Pancreas (tissue), 10 donors: ENCODE measurements at regions not wholly inside any gene's neighbourhood (a gene's known extent, or its start where the extent isn't known, plus 50 kb on each side); places are given as distances from the start of the nearest gene placed in this dataset.

Source experiments
- ATAC-seq, 4 donors: fragments of 200-7000 bp; cut with Tn5 transposase; one replicate each; pipeline versions ENCODE4 v1.8.0 to v1.9.1; 2020; ENCODE audit warnings: mild to moderate bottlenecking in 4 of 4, moderate library complexity in 4 of 4
- DNase-seq, 6 donors: peaks; one replicate each; pipeline ENCODE4 v3.0.0-alpha.2; 2020
- FAIRE-seq: peaks from 2 replicates; lab custom pipeline; 2012; peaks lifted over from hg19 to GRCh38; lab: Jason Lieb, UNC
- H3K27ac ChIP-seq, 4 donors: fragments of 200-600 bp; sonication (generic); 1 replicate in 3 of 4; 2 replicates in 1 of 4; pipeline versions ENCODE4 v1.5.0 to v1.8.0; 2020
- H3K27me3 ChIP-seq, 4 donors: fragments of 200-600 bp; one replicate each; pipeline ENCODE4 v1.8.0; 2021
- H3K36me3 ChIP-seq, 3 donors: fragments of 200-600 bp; sonication (generic) in 1 of 3; one replicate each; pipeline versions ENCODE4 v1.5.0 to v1.8.0; 2020 to 2021
- H3K4me1 ChIP-seq, 3 donors: fragments of 200-600 bp; one replicate each; pipeline ENCODE4 v1.8.0; 2021
- H3K4me3 ChIP-seq, 4 donors: fragments of 200-600 bp; sonication (generic) in 2 of 4; one replicate each; pipeline versions ENCODE4 v1.5.0 to v1.8.0; 2020 to 2021
- H3K9me3 ChIP-seq, 4 donors: fragments of 200-600 bp; one replicate each; pipeline ENCODE4 v1.8.0; 2021
- WGBS, 2 donors: extraction: QIAGEN DNeasy Blood & Tissue Kit; methylation state at CpG; one replicate each; pipeline ENCODE4 v1.1.7; 2013; 5-methylcytosine and 5-hydroxymethylcytosine counted together
- intact Hi-C, 3 donors: fragments of 100-400 bp; cut with DNase I; formaldehyde crosslinking; loops; one replicate each; pipeline versions ENCODE4 v1.11.1 to v1.14.2; 2022
- TF ChIP-seq, protein P1 (sequence below), 4 donors: fragments of 200-600 bp; sonication (generic) in 3 of 4; IDR thresholded peaks; one replicate each; pipeline versions ENCODE4 v1.5.0 to v1.8.0; 2021; ENCODE audit warnings: antibody characterized with exemption in 4 of 4
- donor health status: healthy with polysubstance abuse.
- donor health status: DM: no; HTN: no; CAD: no; lungs with moderate emphysema.
- donor health status: DM: no; HTN: no; CAD: no.
- donor health status: control.
- donor health status: control.
- donor health status: Bipolar disorder and iron deficiency.
- donor health status: DM: yes; HTN: yes; CAD: no.
- donor health status: DM: no; HTN: no; CAD: no.
- donor health status: DM: no; HTN: no; CAD: no.
- donor health status: DM: yes; HTN: yes; CAD: no.

DNA sequence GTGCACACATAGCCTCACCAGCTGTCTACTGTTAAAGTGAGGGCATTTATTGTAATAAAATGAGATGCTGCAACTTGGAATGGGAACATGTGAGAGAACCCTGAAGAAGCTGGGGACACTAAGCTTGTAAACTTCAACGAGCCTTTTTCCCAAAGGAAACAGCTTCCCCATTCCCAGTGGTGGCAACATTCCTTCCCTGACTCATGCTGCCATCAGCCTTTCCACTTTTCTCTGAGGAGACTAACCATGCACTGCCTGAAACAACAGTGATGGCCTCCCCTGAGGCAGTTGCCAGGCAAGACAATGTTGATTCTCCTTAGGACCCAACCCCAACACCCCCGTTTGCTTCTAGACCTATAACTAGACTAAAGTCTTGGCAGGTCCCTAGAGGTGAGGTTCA, 928.3 kb downstream of the GLUD2 start:
- WGBS, 2 donors: 35 to 50% methylated on average over 2 of the region's 2 CpGs
- no peaks in the 10 kb centered on the region for H3K9me3 ChIP-seq
- H3K4me1 ChIP-seq: no peaks in the 10 kb centered on the region
- DNase-seq (no peak), FAIRE-seq (no peak), ATAC-seq (no peak)
- H3K27ac ChIP-seq: no peak overlapping the region
- H3K27me3 ChIP-seq: no peaks in the 10 kb centered on the region
- no peaks in the 10 kb centered on the region for H3K36me3 ChIP-seq
- TF ChIP-seq, protein P1, sequence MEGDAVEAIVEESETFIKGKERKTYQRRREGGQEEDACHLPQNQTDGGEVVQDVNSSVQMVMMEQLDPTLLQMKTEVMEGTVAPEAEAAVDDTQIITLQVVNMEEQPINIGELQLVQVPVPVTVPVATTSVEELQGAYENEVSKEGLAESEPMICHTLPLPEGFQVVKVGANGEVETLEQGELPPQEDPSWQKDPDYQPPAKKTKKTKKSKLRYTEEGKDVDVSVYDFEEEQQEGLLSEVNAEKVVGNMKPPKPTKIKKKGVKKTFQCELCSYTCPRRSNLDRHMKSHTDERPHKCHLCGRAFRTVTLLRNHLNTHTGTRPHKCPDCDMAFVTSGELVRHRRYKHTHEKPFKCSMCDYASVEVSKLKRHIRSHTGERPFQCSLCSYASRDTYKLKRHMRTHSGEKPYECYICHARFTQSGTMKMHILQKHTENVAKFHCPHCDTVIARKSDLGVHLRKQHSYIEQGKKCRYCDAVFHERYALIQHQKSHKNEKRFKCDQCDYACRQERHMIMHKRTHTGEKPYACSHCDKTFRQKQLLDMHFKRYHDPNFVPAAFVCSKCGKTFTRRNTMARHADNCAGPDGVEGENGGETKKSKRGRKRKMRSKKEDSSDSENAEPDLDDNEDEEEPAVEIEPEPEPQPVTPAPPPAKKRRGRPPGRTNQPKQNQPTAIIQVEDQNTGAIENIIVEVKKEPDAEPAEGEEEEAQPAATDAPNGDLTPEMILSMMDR (IDR thresholded peaks at IDR 0.05): no peak
- H3K4me3 ChIP-seq: no peak overlapping the region
- intact Hi-C loops: no loop called here

DNA sequence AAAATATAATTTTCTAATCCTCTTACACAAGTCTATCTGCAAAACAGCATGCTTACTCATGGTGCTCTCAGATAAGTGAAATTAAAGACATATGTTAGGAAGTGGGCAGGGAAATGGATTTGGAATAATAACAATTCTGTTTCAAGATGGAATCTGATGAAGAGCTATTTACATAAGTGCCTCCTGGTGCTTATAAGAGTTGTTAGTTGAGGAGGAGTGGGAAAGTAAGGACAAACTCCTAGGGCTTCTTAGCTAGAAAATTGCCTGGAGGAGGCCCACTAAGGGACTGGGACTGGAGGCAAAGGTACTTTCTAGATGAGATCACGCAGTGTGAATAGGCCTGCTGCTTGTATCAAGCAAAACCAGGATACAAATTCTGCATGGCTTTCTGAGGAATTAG, 939.8 kb downstream of the GLUD2 start:
- H3K4me3 ChIP-seq: no peak overlapping the region
- no peaks in the 10 kb centered on the region for H3K4me1 ChIP-seq
- DNase-seq: no peak
- 62 to 78% methylated on average over 1 of the region's 1 CpG for WGBS, 2 donors
- no peaks in the 10 kb centered on the region for H3K27me3 ChIP-seq
- TF ChIP-seq, protein P1 (IDR thresholded peaks at IDR 0.05): no peak
- intact Hi-C loops: no loop called here
- no peaks in the 10 kb centered on the region for H3K9me3 ChIP-seq
- H3K27ac ChIP-seq: no peak overlapping the region
- no peaks in the 10 kb centered on the region for H3K36me3 ChIP-seq
- ATAC-seq: no peak
- no peak for FAIRE-seq

DNA sequence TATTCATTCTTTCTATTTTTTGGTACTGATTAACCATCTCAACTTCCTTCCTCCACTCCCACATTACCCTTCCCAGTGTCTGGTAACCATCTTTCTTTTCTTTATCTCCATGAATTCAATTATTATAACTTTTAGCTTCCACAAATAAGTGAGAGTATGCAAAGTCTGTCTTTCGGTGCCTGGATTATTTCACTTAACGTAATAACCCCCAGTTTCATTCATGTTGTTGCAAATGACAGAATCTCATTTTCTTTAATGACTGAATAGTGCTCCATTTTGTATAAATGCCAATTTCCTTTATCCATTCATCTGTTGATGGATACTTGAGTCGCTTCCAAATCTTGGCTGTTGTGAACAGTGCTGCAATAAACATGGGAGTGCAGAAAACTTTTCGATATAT, 940.4 kb downstream of the GLUD2 start:
- no peaks in the 10 kb centered on the region for H3K27me3 ChIP-seq
- H3K36me3 ChIP-seq: no peaks in the 10 kb centered on the region
- ATAC-seq (no peak), FAIRE-seq (no peak), DNase-seq (no peak)
- TF ChIP-seq, protein P1 (IDR thresholded peaks at IDR 0.05): no peak
- H3K27ac ChIP-seq: no peak overlapping the region
- H3K9me3 ChIP-seq: no peaks in the 10 kb centered on the region
- intact Hi-C loops: no loop called here
- no peak overlapping the region for H3K4me3 ChIP-seq
- WGBS, 2 donors: 63 to 66% methylated on average over 4 of the region's 4 CpGs
- H3K4me1 ChIP-seq: no peaks in the 10 kb centered on the region

DNA sequence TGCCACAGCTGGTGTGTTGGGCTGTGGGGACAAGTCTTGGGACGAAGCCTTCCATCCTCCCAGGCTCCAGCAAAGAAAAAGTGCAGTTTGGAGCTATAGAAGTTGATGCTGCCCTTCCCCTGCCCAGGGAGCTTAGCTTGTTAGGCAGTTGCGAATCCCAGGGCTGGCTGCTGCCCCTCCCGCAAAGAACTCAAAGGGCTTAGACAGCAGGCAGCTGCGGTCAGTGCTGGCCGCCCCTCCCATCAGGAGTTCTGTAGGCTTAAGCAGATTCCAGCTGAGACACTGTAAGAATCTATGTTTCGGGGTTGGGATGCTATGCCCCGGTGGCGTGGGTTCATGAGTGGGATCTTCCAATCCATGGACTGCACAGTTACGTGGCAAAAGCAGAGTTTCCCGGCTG, 956.7 kb downstream of the GLUD2 start:
- whole genome bisulfite sequencing, 2 donors: 71 to 74% methylated on average over 10 of the region's 10 CpGs
- Histone ChIP-seq H3K27ac (no peak overlapping the region), H3K9me3 (no peaks in the 10 kb centered on the region), H3K4me1 (no peaks in the 10 kb centered on the region), H3K27me3 (no peaks in the 10 kb centered on the region), H3K36me3 (no peaks in the 10 kb centered on the region), H3K4me3 (no peak overlapping the region)
- TF ChIP-seq, protein P1 (IDR thresholded peaks at IDR 0.05): no peak
- no peak for FAIRE-seq
- DNase-seq: no peak
- ATAC-seq: no peak
- intact Hi-C loops: no loop called here

DNA sequence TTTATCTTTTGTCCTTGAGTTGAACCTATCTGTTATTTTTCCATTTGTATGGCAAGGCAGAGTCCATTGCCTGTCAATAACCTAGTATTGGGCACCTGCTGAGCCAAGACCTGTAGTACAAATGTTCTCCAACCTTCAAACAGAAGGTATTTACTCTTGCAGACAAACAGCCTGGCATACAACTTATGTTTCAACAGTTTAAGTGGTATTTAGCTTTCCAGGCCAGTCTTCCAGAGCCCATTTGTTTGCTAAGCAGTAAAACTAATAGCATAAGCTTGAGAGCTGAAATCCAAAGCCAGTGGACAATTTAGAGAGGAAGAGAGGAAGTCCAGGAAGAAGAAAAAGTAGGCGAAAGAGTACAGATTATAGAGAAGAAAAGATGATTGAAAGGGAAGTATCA, 979.3 kb downstream of the GLUD2 start:
- H3K27me3 ChIP-seq: no peaks in the 10 kb centered on the region
- 49 to 54% methylated on average over 1 of the region's 1 CpG for WGBS, 2 donors
- TF ChIP-seq, protein P1 (IDR thresholded peaks at IDR 0.05): no peak
- H3K4me1 ChIP-seq: no peaks in the 10 kb centered on the region
- no peaks in the 10 kb centered on the region for H3K36me3 ChIP-seq
- H3K9me3 ChIP-seq: no peaks in the 10 kb centered on the region
- H3K4me3 ChIP-seq: no peak overlapping the region
- DNase-seq (no peak), ATAC-seq (peak in 2 of 4 donors; percentile 12 to 63), FAIRE-seq (no peak)
- H3K27ac ChIP-seq: no peak overlapping the region
- intact Hi-C loops: no loop called here
